ENCODE measurements at regions not wholly inside any gene's neighbourhood (a gene's known extent, or its start where the extent isn't known, plus 50 kb on each side); places are given as distances from the start of the nearest gene placed in this dataset.

DNA sequence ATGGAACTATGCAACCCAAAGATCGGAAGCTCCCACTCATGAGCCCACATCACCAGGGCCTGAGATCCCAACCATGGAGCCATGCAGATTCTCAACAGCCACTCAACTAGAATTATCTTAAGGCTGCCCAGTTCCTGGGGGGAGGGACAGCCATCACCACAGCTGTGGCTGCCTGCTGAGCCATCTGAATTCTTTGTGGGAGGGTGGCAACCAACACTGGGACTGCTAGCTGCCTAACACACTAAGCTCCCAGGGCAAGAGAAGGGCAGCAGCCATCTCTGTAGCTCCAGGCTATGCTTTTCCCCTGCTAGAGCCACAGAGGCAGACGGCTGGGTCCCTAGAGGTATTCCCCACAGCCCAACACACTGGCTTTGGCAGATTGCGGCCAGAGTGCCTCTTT lies 251.3 kb upstream of the GRAMD2B start:
- DNase-seq (ENCODE audit: low read depth) = no peak
- H3K4me3 ChIP-seq (ENCODE audit: low read depth, low read length) = no peak overlapping the region
- TF ChIP-seq, protein P1, sequence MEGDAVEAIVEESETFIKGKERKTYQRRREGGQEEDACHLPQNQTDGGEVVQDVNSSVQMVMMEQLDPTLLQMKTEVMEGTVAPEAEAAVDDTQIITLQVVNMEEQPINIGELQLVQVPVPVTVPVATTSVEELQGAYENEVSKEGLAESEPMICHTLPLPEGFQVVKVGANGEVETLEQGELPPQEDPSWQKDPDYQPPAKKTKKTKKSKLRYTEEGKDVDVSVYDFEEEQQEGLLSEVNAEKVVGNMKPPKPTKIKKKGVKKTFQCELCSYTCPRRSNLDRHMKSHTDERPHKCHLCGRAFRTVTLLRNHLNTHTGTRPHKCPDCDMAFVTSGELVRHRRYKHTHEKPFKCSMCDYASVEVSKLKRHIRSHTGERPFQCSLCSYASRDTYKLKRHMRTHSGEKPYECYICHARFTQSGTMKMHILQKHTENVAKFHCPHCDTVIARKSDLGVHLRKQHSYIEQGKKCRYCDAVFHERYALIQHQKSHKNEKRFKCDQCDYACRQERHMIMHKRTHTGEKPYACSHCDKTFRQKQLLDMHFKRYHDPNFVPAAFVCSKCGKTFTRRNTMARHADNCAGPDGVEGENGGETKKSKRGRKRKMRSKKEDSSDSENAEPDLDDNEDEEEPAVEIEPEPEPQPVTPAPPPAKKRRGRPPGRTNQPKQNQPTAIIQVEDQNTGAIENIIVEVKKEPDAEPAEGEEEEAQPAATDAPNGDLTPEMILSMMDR (conservative IDR thresholded peaks at IDR 0.05; ENCODE audit: low read depth, low read length) = no peak

DNA sequence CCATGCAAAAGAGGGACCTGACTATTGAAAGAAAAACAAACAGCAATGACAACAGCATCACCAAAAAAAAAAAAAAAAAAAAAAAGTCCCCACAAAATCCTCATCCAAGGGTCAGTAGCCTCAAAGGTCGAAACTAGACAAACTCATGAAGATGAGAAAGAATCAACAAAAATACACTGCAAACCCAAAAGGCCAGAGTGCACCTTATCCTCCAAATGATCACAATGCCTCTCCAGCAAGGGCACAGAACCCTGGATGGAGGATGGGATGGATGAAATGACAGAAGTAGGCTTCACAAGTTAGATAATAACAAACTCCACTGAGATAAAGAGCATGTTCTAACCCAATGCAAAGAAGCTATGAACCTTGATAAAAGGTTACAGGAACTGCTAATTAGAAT lies 250.4 kb upstream of the GRAMD2B start:
- TF ChIP-seq, protein P1 (conservative IDR thresholded peaks at IDR 0.05; ENCODE audit: low read depth, low read length) = no peak
- no peak overlapping the region for H3K4me3 ChIP-seq (ENCODE audit: low read depth, low read length)
- no peak for DNase-seq (ENCODE audit: low read depth)

DNA sequence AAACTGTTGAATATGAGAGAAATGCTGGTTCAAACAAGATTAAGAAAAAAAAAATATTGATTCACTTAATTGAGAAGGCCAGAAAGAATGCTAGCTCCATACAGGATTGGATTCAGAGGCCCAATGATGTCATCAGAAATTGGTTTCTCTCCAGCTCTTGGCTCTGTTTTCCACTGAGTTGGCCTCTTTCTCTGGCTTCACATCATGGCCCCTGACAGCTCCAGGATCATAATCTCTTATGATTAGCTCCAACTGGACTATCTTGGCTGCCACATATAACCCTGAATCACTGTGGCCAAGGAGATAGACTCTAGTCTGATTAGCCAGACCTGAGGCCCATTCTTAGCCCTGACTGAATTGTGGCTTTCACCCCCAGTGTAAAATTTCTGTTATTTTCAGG lies 244.7 kb upstream of the GRAMD2B start:
- H3K4me3 ChIP-seq (ENCODE audit: low read depth, low read length) = no peak overlapping the region
- DNase-seq (ENCODE audit: low read depth) = no peak
- TF ChIP-seq, protein P1 (conservative IDR thresholded peaks at IDR 0.05; ENCODE audit: low read depth, low read length) = no peak

DNA sequence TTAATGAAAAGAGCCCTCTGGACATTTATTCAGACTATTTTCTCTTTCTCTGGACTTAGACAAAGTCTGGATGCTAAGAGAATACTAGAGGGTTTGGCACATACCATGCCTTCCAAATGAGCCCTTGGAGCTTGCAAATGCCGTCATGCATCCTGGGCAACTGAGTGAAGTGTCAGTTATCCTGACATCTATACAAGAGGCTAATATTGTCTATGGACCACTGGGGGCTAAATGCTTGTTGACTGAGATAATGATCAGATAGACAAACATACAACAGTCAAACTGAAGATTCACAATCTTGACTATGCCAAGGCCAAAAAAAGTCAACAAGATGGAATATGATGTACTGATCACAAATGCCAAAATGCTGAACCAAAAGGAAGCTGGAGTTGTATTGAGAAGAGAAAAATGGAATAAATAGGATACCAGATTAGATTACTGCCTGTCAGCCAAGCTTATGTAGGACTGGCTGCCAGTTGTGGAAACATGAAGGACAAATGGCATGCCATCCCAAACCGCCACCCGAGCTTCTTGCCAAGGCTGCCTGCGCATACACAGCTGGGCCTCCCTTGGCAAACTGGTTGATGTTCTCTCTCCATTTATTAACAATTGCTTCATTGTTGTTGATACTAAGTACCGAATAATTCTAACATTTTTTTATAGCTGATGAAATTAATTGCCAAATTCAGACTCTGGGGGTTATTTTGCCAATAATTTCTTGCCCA lies 240.1 kb upstream of the GRAMD2B start:
- H3K4me3 ChIP-seq (ENCODE audit: low read depth, low read length) = no peak overlapping the region
- no peak for DNase-seq (ENCODE audit: low read depth)
- TF ChIP-seq, protein P1 (conservative IDR thresholded peaks at IDR 0.05; ENCODE audit: low read depth, low read length) = no peak

DNA sequence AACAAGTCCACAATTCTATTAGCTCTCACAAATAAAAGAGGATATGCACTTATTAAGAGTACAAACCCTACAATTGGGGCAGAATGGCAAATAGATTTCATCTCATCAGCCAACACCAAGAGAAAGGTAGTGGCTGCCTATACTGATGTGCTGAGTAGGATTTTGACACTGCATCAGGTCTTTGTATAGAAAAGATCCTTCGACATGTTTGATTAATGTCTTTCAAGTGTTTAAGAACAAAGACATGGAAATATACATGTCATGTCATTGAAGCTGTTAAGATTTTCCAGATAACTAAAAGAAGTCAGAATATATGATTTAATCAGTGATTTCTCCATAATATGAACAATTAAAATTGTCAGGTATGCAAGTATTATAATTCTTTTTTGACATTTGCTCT lies 238.7 kb upstream of the GRAMD2B start:
- DNase-seq (ENCODE audit: low read depth) = no peak
- H3K4me3 ChIP-seq (ENCODE audit: low read depth, low read length) = no peak overlapping the region
- TF ChIP-seq, protein P1 (conservative IDR thresholded peaks at IDR 0.05; ENCODE audit: low read depth, low read length) = no peak

DNA sequence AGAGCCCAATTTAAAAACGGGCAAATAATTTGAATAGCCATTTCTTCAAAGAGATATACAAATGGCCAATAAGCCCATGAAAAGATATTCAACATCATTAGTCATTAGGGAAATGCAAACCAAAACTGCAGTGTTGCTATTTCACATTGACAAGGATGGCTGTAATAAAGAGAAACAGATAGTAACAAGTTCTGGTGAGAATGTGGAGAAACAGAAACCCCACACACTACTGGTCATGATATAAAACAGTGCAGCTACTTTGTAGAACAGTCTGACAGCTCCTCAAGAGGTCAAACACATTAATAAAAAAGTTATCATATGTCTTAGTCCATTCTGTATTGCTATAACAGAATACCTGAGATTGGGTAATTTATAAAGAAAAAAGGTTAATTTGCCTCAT lies 237.0 kb upstream of the GRAMD2B start:
- no peak for DNase-seq (ENCODE audit: low read depth)
- TF ChIP-seq, protein P1 (conservative IDR thresholded peaks at IDR 0.05; ENCODE audit: low read depth, low read length) = no peak
- no peak overlapping the region for H3K4me3 ChIP-seq (ENCODE audit: low read depth, low read length)

DNA sequence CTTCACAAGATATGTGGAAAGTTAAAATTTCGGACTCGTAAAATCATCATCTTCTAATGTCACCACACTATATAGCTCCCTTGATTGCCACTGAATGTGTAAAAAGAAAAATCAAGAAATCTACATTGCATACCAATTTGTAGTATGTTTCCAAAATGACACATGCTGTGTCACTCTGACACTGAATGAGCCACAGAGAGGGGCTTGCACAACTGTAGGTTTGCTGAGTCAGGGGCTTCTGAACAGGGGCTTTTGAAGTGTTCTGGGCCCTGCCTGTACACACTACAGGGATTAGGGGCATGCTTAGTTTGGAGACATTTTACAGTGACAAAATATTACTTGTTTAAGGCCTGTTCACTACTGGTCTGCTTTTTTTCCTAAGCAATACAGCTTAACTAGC lies 234.4 kb upstream of the GRAMD2B start:
- no peak for DNase-seq (ENCODE audit: low read depth)
- TF ChIP-seq, protein P1 (conservative IDR thresholded peaks at IDR 0.05; ENCODE audit: low read depth, low read length) = no peak
- no peak overlapping the region for H3K4me3 ChIP-seq (ENCODE audit: low read depth, low read length)
